Lung microvascular endothelial cell (primary cell): ENCODE measurements at regions not wholly inside any gene's neighbourhood (a gene's known extent, or its start where the extent isn't known, plus 50 kb on each side); places are given as distances from the start of the nearest gene placed in this dataset.
"Not testable (repeated sequence)": the region's sequence is repeated elsewhere in the genome, so short reads cannot be mapped to it uniquely, and the experiment has no call there.

Experiments
- DNase-seq, 2 donors: peaks; one replicate each; pipeline versions ENCODE4 v3.0.0 to v3.0.0-alpha.2; 2010; ENCODE audit warnings: low read depth in 2 of 2

- DNase-seq, result peak in 1 of 2 donors; percentile 24
Observed at GRCh38 chr1:198809247-198809646, 170.4 kb downstream of the PTPRC start.

GRCh38 chr1:198811449-198811848 lies 172.6 kb downstream of the PTPRC start:
- peak; percentile 64 to 81 for DNase-seq

DNA sequence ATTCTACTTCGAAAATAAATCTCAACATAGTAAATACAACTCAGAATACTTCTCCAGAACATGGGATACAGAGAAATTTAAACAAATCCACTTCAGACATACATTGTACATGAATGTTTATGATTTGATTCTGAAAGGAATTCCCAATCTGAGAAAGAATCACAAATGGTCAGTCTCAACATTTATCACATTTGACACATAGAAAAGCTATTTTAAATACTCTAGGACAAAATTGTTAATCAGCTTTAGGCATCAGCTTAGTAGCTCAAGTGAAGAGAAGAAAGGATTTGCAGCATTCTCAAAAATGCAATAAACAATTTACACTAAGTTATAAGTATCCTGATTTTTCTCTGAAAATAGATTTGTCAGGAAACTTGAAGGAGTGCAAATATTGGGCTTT lies 184.8 kb downstream of the PTPRC start:
- no peak for DNase-seq

GRCh38 chr1:198825254-198825653 lies 186.4 kb downstream of the PTPRC start:
- no peak for DNase-seq

GRCh38 chr1:198829356-198829755 lies 190.5 kb downstream of the PTPRC start:
- DNase-seq, result peak; percentile 19 to 52

GRCh38 chr1:198829944-198830343 lies 191.1 kb downstream of the PTPRC start:
- peak; percentile 54 to 58 for DNase-seq

DNA sequence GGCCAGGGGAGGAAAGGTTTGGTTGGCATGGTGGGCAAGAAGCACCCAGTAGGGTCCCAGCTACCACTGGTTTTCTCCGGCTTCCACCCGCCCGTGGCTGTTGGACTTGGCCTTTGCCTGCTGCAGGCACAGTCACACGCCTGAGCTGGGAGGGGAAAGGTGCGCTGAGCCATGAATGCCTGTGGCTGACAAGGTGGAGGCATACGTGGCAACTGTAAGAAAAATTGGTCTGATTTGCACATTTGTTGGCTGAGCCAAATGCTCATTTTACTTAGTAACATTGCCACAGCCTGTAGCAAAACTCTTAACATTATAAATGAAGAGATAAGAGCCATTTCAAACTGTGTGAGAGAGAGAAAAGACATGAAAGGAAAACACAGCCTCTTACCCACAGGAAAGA lies 191.6 kb downstream of the PTPRC start:
- DNase-seq, result no peak

- DNase-seq, result no peak
Observed at GRCh38 chr1:198833706-198834503, 195.1 kb downstream of the PTPRC start.

- DNase-seq, result no peak
Observed at GRCh38 chr1:198837278-198838021, 198.6 kb downstream of the PTPRC start.

DNA sequence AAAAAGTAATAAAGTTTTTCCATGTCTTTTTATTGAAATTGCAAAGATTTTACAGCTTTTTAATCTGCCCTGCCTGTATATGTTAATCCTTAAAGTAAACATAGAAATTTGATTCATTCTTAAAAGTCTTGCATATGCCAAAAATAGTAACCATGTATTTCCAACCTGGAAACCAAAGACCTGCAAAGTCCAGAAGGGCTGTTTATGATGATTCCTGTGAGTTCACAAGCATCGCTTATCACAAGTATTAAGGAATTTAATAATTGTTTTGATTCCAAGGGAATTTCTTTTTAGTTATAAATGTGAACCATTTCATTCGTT lies 199.1 kb downstream of the PTPRC start:
- DNase-seq, result no peak

DNA sequence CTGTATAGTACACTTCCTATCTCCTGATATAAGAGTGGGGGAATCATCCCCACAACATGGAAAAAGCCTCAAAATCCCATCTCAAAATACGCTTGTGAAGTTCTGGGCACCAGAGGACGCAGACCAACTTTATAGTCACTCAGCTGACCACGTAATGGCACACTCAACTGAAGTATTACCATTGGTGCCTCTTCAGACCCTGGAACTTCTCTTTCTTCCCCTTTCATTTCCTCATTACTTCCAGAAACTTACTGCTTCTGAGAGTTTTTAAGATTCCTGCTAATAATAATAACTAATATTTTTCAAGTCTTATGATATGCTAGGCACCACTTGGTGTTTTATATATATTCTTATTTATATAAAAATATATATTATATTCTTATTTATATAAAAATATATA lies 202.6 kb downstream of the PTPRC start:
- no peak for DNase-seq

GRCh38 chr1:198842686-198843085 lies 203.8 kb downstream of the PTPRC start:
- DNase-seq, result no peak

- DNase-seq, result no peak
Observed at GRCh38 chr1:198845271-198845670, 206.4 kb downstream of the PTPRC start.

DNA sequence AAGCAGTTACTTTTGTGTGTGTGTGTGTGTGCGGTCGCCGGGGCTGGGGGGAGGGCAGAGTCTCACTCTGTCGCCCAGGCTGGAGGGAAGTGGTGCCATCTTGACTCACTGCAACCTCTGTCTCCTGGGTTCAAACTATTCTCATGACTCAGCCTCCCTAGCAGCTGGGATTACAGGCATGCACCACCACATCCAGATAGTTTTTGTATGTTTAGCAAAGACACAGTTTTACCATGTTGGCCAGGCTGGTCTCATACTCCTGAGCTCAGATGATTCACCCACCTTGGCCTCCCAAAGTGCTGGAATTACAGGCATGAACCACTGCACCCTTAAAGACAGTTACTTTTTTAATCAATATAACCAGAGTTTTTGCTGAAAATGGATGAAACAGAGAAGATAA lies 207.0 kb downstream of the PTPRC start:
- peak in 1 of 2 donors; percentile 26 for DNase-seq

- DNase-seq, result no peak
Observed at GRCh38 chr1:198846556-198846955, 207.7 kb downstream of the PTPRC start.

DNA sequence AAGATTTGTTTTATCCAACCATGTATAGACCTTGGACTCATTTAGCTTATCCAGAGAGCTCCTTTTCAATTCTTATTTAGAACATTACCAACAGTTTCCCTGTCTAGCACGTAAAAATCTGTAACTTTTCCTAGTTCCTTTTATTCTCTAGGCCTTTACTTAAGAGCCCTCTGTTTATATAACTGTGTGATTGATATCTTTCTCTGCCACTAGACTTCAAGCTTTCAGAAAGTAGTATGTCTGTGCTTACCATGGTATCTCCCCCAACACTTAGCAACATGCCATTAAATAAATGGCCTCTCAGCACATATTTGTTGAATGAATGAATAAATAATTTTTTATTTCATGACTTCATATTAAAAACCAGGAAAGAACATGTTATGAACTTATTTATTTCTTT lies 209.4 kb downstream of the PTPRC start:
- no peak for DNase-seq

- no peak for DNase-seq
Observed at GRCh38 chr1:198848649-198849048, 209.8 kb downstream of the PTPRC start.

GRCh38 chr1:198849093-198849492 lies 210.3 kb downstream of the PTPRC start:
- DNase-seq, result no peak

GRCh38 chr1:198850196-198850595 lies 211.4 kb downstream of the PTPRC start:
- no peak for DNase-seq

- DNase-seq, result not testable (repeated sequence)
Observed at GRCh38 chr1:198850966-198851365, 212.1 kb downstream of the PTPRC start.

- no peak for DNase-seq
Observed at GRCh38 chr1:198856601-198857000, 217.8 kb downstream of the PTPRC start.

DNA sequence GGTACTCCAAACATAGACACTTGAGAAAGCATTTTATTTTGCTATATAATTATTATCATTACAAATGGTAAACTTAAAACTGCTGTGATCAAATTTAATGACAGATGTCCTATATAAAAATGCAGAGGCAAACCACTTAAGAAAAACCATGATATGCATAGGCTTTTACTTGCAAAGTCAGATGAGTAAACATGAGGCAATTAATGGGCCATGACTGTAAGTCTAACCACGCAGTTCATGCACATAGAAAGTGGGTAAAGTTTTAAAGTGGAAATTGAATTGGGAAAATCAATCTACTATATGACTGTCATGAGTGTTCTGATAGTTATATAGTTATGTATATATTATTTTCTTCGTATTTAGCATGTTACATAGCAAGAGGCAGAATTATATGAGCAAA lies 219.2 kb downstream of the PTPRC start:
- DNase-seq, result no peak

DNA sequence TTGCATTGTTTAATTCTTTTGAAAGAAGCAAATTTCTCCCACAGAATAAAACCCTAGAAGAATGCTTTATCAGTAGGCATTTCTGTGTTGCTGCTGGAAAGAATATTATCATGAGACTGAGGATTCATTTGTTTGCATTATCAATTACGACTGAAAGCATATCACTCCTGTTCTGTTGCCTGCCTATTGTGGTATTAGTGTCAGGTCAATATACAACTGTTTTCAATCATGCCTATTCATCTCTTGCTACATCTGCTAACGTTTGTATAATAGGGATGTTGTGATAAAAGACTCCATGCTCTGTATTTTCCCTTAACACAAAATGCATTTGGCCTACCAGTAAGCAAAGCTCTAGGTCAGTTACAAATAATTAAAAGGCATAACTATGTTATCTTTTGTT lies 221.5 kb downstream of the PTPRC start:
- no peak for DNase-seq
